HCT116 (cell line): ENCODE measurements at regions not wholly inside any gene's neighbourhood (a gene's known extent, or its start where the extent isn't known, plus 50 kb on each side); places are given as distances from the start of the nearest gene placed in this dataset.

Experiments
- CEBPB ChIP-seq: IDR thresholded peaks from 2 replicates; pipeline ENCODE4 v1.6.1; 2012; ENCODE audit warnings: low read depth
- CTCF ChIP-seq, 3 experiments: fragments of 200-600 bp in 1 of 3; sonication (generic) in 1 of 3; IDR thresholded peaks in 2 of 3; conservative IDR thresholded peaks in 1 of 3; 2 replicates each; pipeline ENCODE4 v1.5.1; 2012 to 2017; ENCODE audit warnings: low read depth in 2 of 3, low read length in 2 of 3, antibody characterized with exemption in 1 of 3, borderline replicate concordance in 1 of 3, control low read depth in 1 of 3, mild to moderate bottlenecking in 1 of 3, mixed read lengths in 1 of 3, mixed run types in 1 of 3, moderate library complexity in 1 of 3; ENCODE audit not compliant: insufficient read depth in 1 of 3
- EZH2 ChIP-seq: fragments of 200-600 bp; sonication (generic); IDR thresholded peaks from 2 replicates; pipeline ENCODE4 v1.6.1; 2017; ENCODE audit warnings: antibody characterized with exemption, mixed run types
- EZH2phosphoT487 ChIP-seq: fragments of 200-600 bp; IDR thresholded peaks from 2 replicates; pipeline ENCODE4 v1.6.1; 2018; ENCODE audit warnings: antibody characterized with exemption, borderline replicate concordance
- FOSL1 ChIP-seq: IDR thresholded peaks from 2 replicates; pipeline ENCODE4 v1.6.1; 2012; ENCODE audit warnings: low read depth
- MAX ChIP-seq: IDR thresholded peaks from 2 replicates; pipeline ENCODE4 v1.6.1; 2012
- POLR2A ChIP-seq: IDR thresholded peaks from 2 replicates; pipeline ENCODE4 v1.7.0; 2011; ENCODE audit warnings: borderline replicate concordance; ENCODE audit not compliant: insufficient read depth, insufficient read length; ENCODE audit errors: extremely low read depth
- POLR2AphosphoS5 ChIP-seq: IDR thresholded peaks from 2 replicates; pipeline ENCODE4 v1.6.1; 2011; ENCODE audit warnings: mild to moderate bottlenecking, low read depth, low read length, moderate library complexity
- REST ChIP-seq: IDR thresholded peaks from 2 replicates; pipeline ENCODE4 v1.6.1; 2012; ENCODE audit warnings: low read depth
- SP1 ChIP-seq: IDR thresholded peaks from 2 replicates; pipeline ENCODE4 v1.6.1; 2012; ENCODE audit warnings: low read depth
- TCF7L2 ChIP-seq: IDR thresholded peaks from 2 replicates; pipeline ENCODE4 v1.7.0; 2011; ENCODE audit warnings: borderline replicate concordance, inconsistent platforms; ENCODE audit not compliant: insufficient read depth, insufficient read length; ENCODE audit errors: extremely low read depth
- YY1 ChIP-seq: IDR thresholded peaks from 2 replicates; pipeline ENCODE4 v1.6.1; 2011; ENCODE audit warnings: low read length, low read depth, moderate library complexity, mild to moderate bottlenecking; ENCODE audit not compliant: insufficient replicate concordance; ENCODE audit errors: extremely low read depth

- TF ChIP-seq MAX (no peak), POLR2A (no peak), CTCF (IDR thresholded peaks at IDR 0.05 in 2 of 3, conservative IDR thresholded peaks at IDR 0.05 in 1 of 3; ENCODE audit: borderline replicate concordance in 1 of 3, insufficient read depth in 1 of 3, low read depth in 2 of 3, low read length in 2 of 3) (no peak), SP1 (no peak), CEBPB (no peak), REST (no peak), POLR2AphosphoS5 (no peak), FOSL1 (no peak), TCF7L2 (no peak), EZH2phosphoT487 (no peak), YY1 (no peak), EZH2 (no peak)
Measured at GRCh38 chr12:102326982-102327381, 129.3 kb upstream of the PMCH start.
